ENCODE measurements at regions not wholly inside any gene's neighbourhood (a gene's known extent, or its start where the extent isn't known, plus 50 kb on each side); places are given as distances from the start of the nearest gene placed in this dataset.

GRCh38 chr1:82932207-82932606, 1066.7 kb downstream of the TTLL7 start:
- no peak for DNase-seq (ENCODE audit: low read depth)
- no peak overlapping the region for H3K4me3 ChIP-seq (ENCODE audit: low read depth, low read length)
- TF ChIP-seq CTCF (conservative IDR thresholded peaks at IDR 0.05; ENCODE audit: low read depth, low read length), result no peak

GRCh38 chr1:82931006-82931405, 1067.9 kb downstream of the TTLL7 start:
- TF ChIP-seq CTCF (conservative IDR thresholded peaks at IDR 0.05; ENCODE audit: low read depth, low read length), result no peak
- no peak overlapping the region for H3K4me3 ChIP-seq (ENCODE audit: low read depth, low read length)
- DNase-seq (ENCODE audit: low read depth), result peak; percentile 5

GRCh38 chr1:82927753-82928152, 1071.2 kb downstream of the TTLL7 start:
- TF ChIP-seq CTCF (conservative IDR thresholded peaks at IDR 0.05; ENCODE audit: low read depth, low read length), result no peak
- H3K4me3 ChIP-seq (ENCODE audit: low read depth, low read length), result no peak overlapping the region
- DNase-seq (ENCODE audit: low read depth), result peak; percentile 2

- no peak for TF ChIP-seq CTCF (conservative IDR thresholded peaks at IDR 0.05; ENCODE audit: low read depth, low read length)
- no peak overlapping the region for H3K4me3 ChIP-seq (ENCODE audit: low read depth, low read length)
- DNase-seq (ENCODE audit: low read depth), result no peak
Observed at GRCh38 chr1:82924666-82925065, 1074.3 kb downstream of the TTLL7 start.

GRCh38 chr1:82923931-82924330, 1075.0 kb downstream of the TTLL7 start:
- no peak for TF ChIP-seq CTCF (conservative IDR thresholded peaks at IDR 0.05; ENCODE audit: low read depth, low read length)
- no peak overlapping the region for H3K4me3 ChIP-seq (ENCODE audit: low read depth, low read length)
- DNase-seq (ENCODE audit: low read depth), result no peak

GRCh38 chr1:82921759-82922158, 1077.2 kb downstream of the TTLL7 start:
- no peak overlapping the region for H3K4me3 ChIP-seq (ENCODE audit: low read depth, low read length)
- TF ChIP-seq CTCF (conservative IDR thresholded peaks at IDR 0.05; ENCODE audit: low read depth, low read length), result no peak
- DNase-seq (ENCODE audit: low read depth), result no peak

GRCh38 chr1:82920418-82921248, 1078.3 kb downstream of the TTLL7 start:
- H3K4me3 ChIP-seq (ENCODE audit: low read depth, low read length), result no peak overlapping the region
- TF ChIP-seq CTCF (conservative IDR thresholded peaks at IDR 0.05; ENCODE audit: low read depth, low read length), result peak; percentile 14
- DNase-seq (ENCODE audit: low read depth), result peak; percentile 10
